IMR-90 (cell line): ENCODE measurements at regions not wholly inside any gene's neighbourhood (a gene's known extent, or its start where the extent isn't known, plus 50 kb on each side); places are given as distances from the start of the nearest gene placed in this dataset.

Experiments used
- ATAC-seq: fragments of 200-7000 bp; cut with Tn5 transposase; 2 replicates; pipeline ENCODE4 v1.9.1; 2020; ENCODE audit warnings: low read depth, mild to moderate bottlenecking, moderate library complexity
- BruUV-seq: library from RNA; stranded (reverse); fragments of 400-500 nt; replicated peaks from 2 replicates; lab custom pipeline; 2021; lab: Mats Ljungman, UMichigan
- CTCF ChIA-PET: fragments of 300-600 bp; formaldehyde crosslinking; extraction: SDS; loops from one replicate; lab custom pipeline; 2021; ENCODE audit warnings: antibody characterized with exemption; lab: Yijun Ruan, JAX
- POLR2A ChIA-PET: fragments of 300-600 bp; sonication (Branson Sonifier 250); formaldehyde crosslinking; loops from one replicate; lab custom pipeline; 2022; ENCODE audit warnings: antibody characterized with exemption; ENCODE audit not compliant: unreplicated experiment; lab: Charles Lee
- DNase-seq: peaks from one replicate; pipeline ENCODE4 v3.0.0; 2013
- H2AFZ ChIP-seq: replicated peaks from 2 replicates; pipeline ENCODE3; 2013; ENCODE audit warnings: low read length, mild to moderate bottlenecking; ENCODE audit not compliant: poor library complexity
- H2AK5ac ChIP-seq: 2 replicates; pipeline ENCODE4 v1.6.1; 2013; ENCODE audit warnings: low read depth, low read length, inconsistent platforms
- H2AK9ac ChIP-seq: replicated peaks from 2 replicates; pipeline ENCODE3; 2013; ENCODE audit warnings: mild to moderate bottlenecking, low read depth, low read length, moderate library complexity; ENCODE audit not compliant: poor library complexity
- H2BK120ac ChIP-seq: 2 replicates; pipeline ENCODE4 v1.6.1; 2013; ENCODE audit warnings: low read depth, low read length, inconsistent platforms
- H2BK15ac ChIP-seq: 3 replicates; pipeline ENCODE4 v1.6.1; 2013; ENCODE audit warnings: low read depth, low read length, inconsistent platforms
- H2BK20ac ChIP-seq: 2 replicates; pipeline ENCODE4 v1.6.1; 2013; ENCODE audit warnings: low read depth, mild to moderate bottlenecking, inconsistent platforms, low read length, moderate library complexity
- H2BK5ac ChIP-seq: 2 replicates; pipeline ENCODE4 v1.6.1; 2013; ENCODE audit warnings: mild to moderate bottlenecking, low read depth, low read length, inconsistent platforms; ENCODE audit not compliant: poor library complexity, severe bottlenecking
- H3K14ac ChIP-seq: replicated peaks from 2 replicates; pipeline ENCODE4 v1.6.1; 2013; ENCODE audit warnings: low read depth, low read length, inconsistent platforms
- H3K18ac ChIP-seq: 2 replicates; pipeline ENCODE4 v1.6.1; 2013; ENCODE audit warnings: low read depth, low read length, control low read depth
- H3K23ac ChIP-seq: 2 replicates; pipeline ENCODE4 v1.6.1; 2013; ENCODE audit warnings: low read depth, low read length, inconsistent platforms
- H3K27ac ChIP-seq: 2 replicates; pipeline ENCODE4 v1.5.1; 2013; ENCODE audit warnings: mild to moderate bottlenecking, control low read depth, low read length; ENCODE audit not compliant: insufficient read depth
- H3K27me3 ChIP-seq: 2 replicates; pipeline ENCODE4 v1.6.1; 2013; ENCODE audit warnings: low read length; ENCODE audit not compliant: control insufficient read depth, insufficient read depth
- H3K36me3 ChIP-seq: 2 replicates; pipeline ENCODE4 v1.6.1; 2013; ENCODE audit warnings: low read length, mixed read lengths; ENCODE audit not compliant: control insufficient read depth, insufficient read depth
- H3K4ac ChIP-seq: 2 replicates; pipeline ENCODE4 v1.6.1; 2013; ENCODE audit warnings: low read depth, low read length, inconsistent platforms
- H3K4me1 ChIP-seq: 2 replicates; pipeline ENCODE4 v1.6.1; 2013; ENCODE audit warnings: low read length, mixed read lengths; ENCODE audit not compliant: control insufficient read depth, insufficient read depth
- H3K4me2 ChIP-seq: 2 replicates; pipeline ENCODE4 v1.6.1; 2013; ENCODE audit warnings: low read depth, mild to moderate bottlenecking, control low read depth, low read length, moderate library complexity
- H3K4me3 ChIP-seq: 2 replicates; pipeline ENCODE4 v1.5.1; 2013; ENCODE audit warnings: low read depth, mild to moderate bottlenecking, control low read depth, low read length, moderate library complexity; ENCODE audit not compliant: insufficient read depth
- H3K56ac ChIP-seq: 2 replicates; pipeline ENCODE4 v1.6.1; 2013; ENCODE audit warnings: low read length, inconsistent platforms; ENCODE audit not compliant: insufficient read depth; ENCODE audit errors: extremely low read depth
- H3K79me1 ChIP-seq, 2 experiments: 2 replicates each; pipeline ENCODE4 v1.6.1; 2013; ENCODE audit warnings: low read length in 2 of 2, inconsistent platforms in 1 of 2, low read depth in 1 of 2
- H3K9ac ChIP-seq: 2 replicates; pipeline ENCODE4 v1.6.1; 2013; ENCODE audit warnings: low read depth, low read length, control low read depth
- H3K9me1 ChIP-seq: 2 replicates; pipeline ENCODE4 v1.6.1; 2013; ENCODE audit warnings: low read length, inconsistent platforms; ENCODE audit not compliant: insufficient read depth
- H3K9me3 ChIP-seq: 2 replicates; pipeline ENCODE4 v1.6.1; 2013; ENCODE audit warnings: low read length; ENCODE audit not compliant: control insufficient read depth, insufficient read depth
- H4K20me1 ChIP-seq: 2 replicates; pipeline ENCODE4 v1.6.1; 2013; ENCODE audit warnings: low read length, inconsistent platforms; ENCODE audit not compliant: insufficient read depth
- H4K5ac ChIP-seq: 2 replicates; pipeline ENCODE4 v1.6.1; 2013; ENCODE audit warnings: mild to moderate bottlenecking, low read depth, low read length, control low read depth
- H4K8ac ChIP-seq, 2 experiments: 2 replicates each; pipeline ENCODE4 v1.6.1; 2013; ENCODE audit warnings: low read depth in 2 of 2, low read length in 2 of 2, control low read depth in 1 of 2, inconsistent platforms in 1 of 2
- H4K91ac ChIP-seq: 2 replicates; pipeline ENCODE4 v1.6.1; 2013; ENCODE audit warnings: low read depth, low read length, inconsistent platforms; ENCODE audit not compliant: insufficient read depth
- CHD1 ChIP-seq: IDR thresholded peaks from 2 replicates; pipeline ENCODE4 v1.6.1; 2012; ENCODE audit warnings: low read depth, low read length, improper control_type of control experiment
- WGBS, 2 experiments: methylation state at CpG; one replicate each; pipeline versions ENCODE4 v1.1.5 to v1.1.7; 2013; ENCODE audit warnings: missing lambda C conversion rate in 2 of 2; ENCODE audit not compliant: insufficient read length in 1 of 2; ENCODE audit errors: extremely low coverage in 2 of 2; 5-methylcytosine and 5-hydroxymethylcytosine counted together
- dilution Hi-C: fragments of 300-500 bp; cut with HindIII; formaldehyde crosslinking; loops from one replicate; pipeline ENCODE4 v1.14.3; 2018; ENCODE audit warnings: low sequenced_read_pairs; ENCODE audit not compliant: unreplicated experiment
- in situ Hi-C: fragments of 300-500 bp; cut with MboI; formaldehyde crosslinking; loops from 3 replicates; pipeline ENCODE4 v1.14.3; 2019; ENCODE audit warnings: low sequenced_read_pairs, inconsistent platforms, mixed read lengths
- intact Hi-C: fragments of 100-400 bp; cut with micrococcal nuclease; formaldehyde crosslinking; loops from 2 replicates; pipeline ENCODE4 v1.10.0; 2022

- DNase-seq = no peak
- H3K18ac ChIP-seq = no peak overlapping the region
- no peaks in the 10 kb centered on the region for H4K20me1 ChIP-seq
- no peak overlapping the region for H4K8ac ChIP-seq
- dilution Hi-C loops (no loop called here), in situ Hi-C loops (no loop called here), intact Hi-C loops (no loop called here)
- no peak overlapping the region for H2BK5ac ChIP-seq
- no CpG with 5 or more reads among the region's 1 CpG for WGBS, 2 experiments
- POLR2A ChIA-PET = no interaction called here
- H3K9ac ChIP-seq = no peak overlapping the region
- no peak overlapping the region for H3K4ac ChIP-seq
- no peak overlapping the region for H4K5ac ChIP-seq
- H3K27me3 ChIP-seq = no peaks in the 10 kb centered on the region
- H3K27ac ChIP-seq = no peak overlapping the region
- H2BK15ac ChIP-seq = no peak overlapping the region
- H3K9me1 ChIP-seq = no peaks in the 10 kb centered on the region
- no peak overlapping the region for H2AFZ ChIP-seq
- H3K4me1 ChIP-seq = no peaks in the 10 kb centered on the region
- H3K14ac ChIP-seq = no peak overlapping the region
- no peak overlapping the region for H3K4me3 ChIP-seq
- no peak overlapping the region for H3K56ac ChIP-seq
- BruUV-seq = no TSS peak
- H3K79me1 ChIP-seq = no peaks in the 10 kb centered on the region
- ATAC-seq = no peak
- no peak overlapping the region for H4K91ac ChIP-seq
- no peak overlapping the region for H3K4me2 ChIP-seq
- no peaks in the 10 kb centered on the region for H3K9me3 ChIP-seq
- no peak overlapping the region for H3K23ac ChIP-seq
- H3K36me3 ChIP-seq = no peaks in the 10 kb centered on the region
- no peak overlapping the region for H2AK5ac ChIP-seq
- no peak overlapping the region for H2BK20ac ChIP-seq
- CTCF ChIA-PET = no interaction called here
- H2BK120ac ChIP-seq = no peak overlapping the region
- TF ChIP-seq CHD1 = no peak
- H2AK9ac ChIP-seq = no peak overlapping the region
These were observed 1251.7 kb upstream of the RAG2 start for GRCh38 chr11:37849706-37850105.
